ENCODE measurements at regions not wholly inside any gene's neighbourhood (a gene's known extent, or its start where the extent isn't known, plus 50 kb on each side); places are given as distances from the start of the nearest gene placed in this dataset.

DNA sequence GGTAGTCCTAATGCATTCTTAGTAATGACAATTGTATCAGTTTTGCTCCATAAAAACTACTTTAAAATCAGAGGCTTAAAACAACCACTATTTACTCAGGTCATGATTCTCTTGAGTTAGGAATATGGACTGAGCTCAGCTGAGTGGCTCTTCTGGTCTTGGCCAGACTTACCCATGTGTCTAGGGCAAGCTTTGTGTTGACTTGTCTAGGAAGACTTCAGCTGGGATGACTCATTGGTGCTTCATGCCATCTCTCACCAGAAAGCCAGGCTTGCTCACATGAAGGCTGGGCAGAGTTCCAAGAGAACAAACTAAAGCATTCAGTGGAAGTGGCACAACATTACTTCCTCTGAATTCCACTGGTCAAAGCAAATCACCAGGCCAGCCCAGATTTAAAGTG lies 155.3 kb downstream of the DHX35 start:
- TF ChIP-seq, protein P1, sequence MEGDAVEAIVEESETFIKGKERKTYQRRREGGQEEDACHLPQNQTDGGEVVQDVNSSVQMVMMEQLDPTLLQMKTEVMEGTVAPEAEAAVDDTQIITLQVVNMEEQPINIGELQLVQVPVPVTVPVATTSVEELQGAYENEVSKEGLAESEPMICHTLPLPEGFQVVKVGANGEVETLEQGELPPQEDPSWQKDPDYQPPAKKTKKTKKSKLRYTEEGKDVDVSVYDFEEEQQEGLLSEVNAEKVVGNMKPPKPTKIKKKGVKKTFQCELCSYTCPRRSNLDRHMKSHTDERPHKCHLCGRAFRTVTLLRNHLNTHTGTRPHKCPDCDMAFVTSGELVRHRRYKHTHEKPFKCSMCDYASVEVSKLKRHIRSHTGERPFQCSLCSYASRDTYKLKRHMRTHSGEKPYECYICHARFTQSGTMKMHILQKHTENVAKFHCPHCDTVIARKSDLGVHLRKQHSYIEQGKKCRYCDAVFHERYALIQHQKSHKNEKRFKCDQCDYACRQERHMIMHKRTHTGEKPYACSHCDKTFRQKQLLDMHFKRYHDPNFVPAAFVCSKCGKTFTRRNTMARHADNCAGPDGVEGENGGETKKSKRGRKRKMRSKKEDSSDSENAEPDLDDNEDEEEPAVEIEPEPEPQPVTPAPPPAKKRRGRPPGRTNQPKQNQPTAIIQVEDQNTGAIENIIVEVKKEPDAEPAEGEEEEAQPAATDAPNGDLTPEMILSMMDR (IDR thresholded peaks at IDR 0.05; ENCODE audit: poor library complexity) = no peak
- TF ChIP-seq EZH2 (IDR thresholded peaks at IDR 0.05; ENCODE audit: borderline replicate concordance) = no peak
